Keratinocyte (primary cell): ENCODE measurements at regions not wholly inside any gene's neighbourhood (a gene's known extent, or its start where the extent isn't known, plus 50 kb on each side); places are given as distances from the start of the nearest gene placed in this dataset.

Experiments
- CTCF ChIP-seq, 3 experiments: IDR thresholded peaks in 1 of 3; conservative IDR thresholded peaks in 1 of 3; optimal IDR thresholded peaks in 1 of 3; 2 replicates in 2 of 3; 3 replicates in 1 of 3; pipeline versions ENCODE3 to v1.5.1; 2011; ENCODE audit warnings: low read length in 3 of 3, mild to moderate bottlenecking in 3 of 3, moderate library complexity in 2 of 3, control low read depth in 1 of 3, inconsistent platforms in 1 of 3; ENCODE audit not compliant: insufficient read depth in 2 of 3; ENCODE audit errors: extremely low read depth in 1 of 3
- EZH2 ChIP-seq: IDR thresholded peaks from one replicate; pipeline ENCODE4 v1.6.1; 2012; ENCODE audit warnings: inconsistent platforms, mild to moderate bottlenecking, low read length, moderate library complexity

GRCh38 chr2:2839782-2840531 is 508.9 kb upstream of the MYT1L start:
- no peak for TF ChIP-seq CTCF (optimal IDR thresholded peaks at IDR 0.05 in 1 of 3, IDR thresholded peaks at IDR 0.05 in 1 of 3, conservative IDR thresholded peaks at IDR 0.05 in 1 of 3; ENCODE audit: extremely low read depth in 1 of 3, insufficient read depth in 2 of 3, low read length in 3 of 3)
- TF ChIP-seq EZH2 = no peak
